Activated CD8-positive, alpha-beta memory T cell treated with anti-CD3 and anti-CD28 coated beads for 36 hours (primary cell): ENCODE measurements at regions not wholly inside any gene's neighbourhood (a gene's known extent, or its start where the extent isn't known, plus 50 kb on each side); places are given as distances from the start of the nearest gene placed in this dataset.

Experiments used
- CTCF ChIA-PET: fragments of 350-600 bp; sonication (Branson Sonifier 250); formaldehyde crosslinking; loops from one replicate; lab custom pipeline; 2021; ENCODE audit warnings: antibody characterized with exemption; lab: Charles Lee
- POLR2A ChIA-PET: fragments of 350-600 bp; sonication (Branson Sonifier 250); formaldehyde crosslinking; loops from one replicate; lab custom pipeline; 2021; ENCODE audit warnings: antibody characterized with exemption; lab: Charles Lee

- ChIA-PET CTCF (no interaction called here), POLR2A (no interaction called here)
These were observed 91.8 kb downstream of the FAM76B start for GRCh38 chr11:95697614-95698408.

GRCh38 chr11:95695181-95695580 lies 94.4 kb downstream of the FAM76B start:
- CTCF ChIA-PET = interaction anchor here (1.0 to 1.1 kb wide), 3 partner anchors 8 to 171 kb away, joined by 3 read pairs; no protein-coding TSS in a partner anchor
- POLR2A ChIA-PET = no interaction called here

GRCh38 chr11:95693298-95693697 lies 96.3 kb downstream of the FAM76B start:
- ChIA-PET CTCF (interaction anchor here (1.5 kb wide), 1 partner anchor 98 kb away, joined by 5 read pairs; no protein-coding TSS in a partner anchor), POLR2A (no interaction called here)

- ChIA-PET CTCF (interaction anchor here (1.0 to 1.5 kb wide), 2 partner anchors 13 to 98 kb away, joined by 3 to 5 read pairs; no protein-coding TSS in a partner anchor), POLR2A (no interaction called here)
These were observed 96.9 kb downstream of the FAM76B start for GRCh38 chr11:95692526-95693260.

GRCh38 chr11:95690100-95690499 lies 99.5 kb downstream of the FAM76B start:
- ChIA-PET POLR2A (no interaction called here), CTCF (interaction anchor here (1.0 kb wide), 1 partner anchor 15 kb away, joined by 3 read pairs; no protein-coding TSS in a partner anchor)

GRCh38 chr11:95688501-95689222 lies 100.9 kb downstream of the FAM76B start:
- POLR2A ChIA-PET = no interaction called here

GRCh38 chr11:95688015-95688414 lies 101.6 kb downstream of the FAM76B start:
- ChIA-PET POLR2A (no interaction called here), CTCF (no interaction called here)

More at GRCh38 chr11:95688501-95689222, 100.9 kb downstream of the FAM76B start:
- CTCF ChIA-PET = no interaction called here

- ChIA-PET POLR2A (no interaction called here), CTCF (no interaction called here)
These were observed 103.3 kb downstream of the FAM76B start for GRCh38 chr11:95686265-95686664.

- POLR2A ChIA-PET = no interaction called here
These were observed 104.9 kb downstream of the FAM76B start for GRCh38 chr11:95684701-95685100.

GRCh38 chr11:95684170-95684569 lies 105.4 kb downstream of the FAM76B start:
- POLR2A ChIA-PET = no interaction called here

More at GRCh38 chr11:95684701-95685100, 104.9 kb downstream of the FAM76B start:
- CTCF ChIA-PET = no interaction called here

GRCh38 chr11:95682552-95682951 lies 107.0 kb downstream of the FAM76B start:
- ChIA-PET CTCF (no interaction called here), POLR2A (no interaction called here)

More at GRCh38 chr11:95684170-95684569, 105.4 kb downstream of the FAM76B start:
- CTCF ChIA-PET = no interaction called here

GRCh38 chr11:95680169-95680929 lies 109.2 kb downstream of the FAM76B start:
- ChIA-PET POLR2A (interaction anchor here (0.6 kb wide), 1 partner anchor 135 kb away, joined by 3 read pairs; no protein-coding TSS in a partner anchor), CTCF (interaction anchor here (0.8 kb wide), 1 partner anchor 25 kb away, joined by 4 read pairs; no protein-coding TSS in a partner anchor)

- CTCF ChIA-PET = no interaction called here
- POLR2A ChIA-PET = no interaction called here
These were observed 110.6 kb downstream of the FAM76B start for GRCh38 chr11:95678988-95679387.

GRCh38 chr11:95676308-95676707 lies 113.3 kb downstream of the FAM76B start:
- ChIA-PET CTCF (no interaction called here), POLR2A (no interaction called here)

GRCh38 chr11:95675585-95675984 lies 114.0 kb downstream of the FAM76B start:
- POLR2A ChIA-PET = no interaction called here
- CTCF ChIA-PET = no interaction called here

- POLR2A ChIA-PET = no interaction called here
- CTCF ChIA-PET = no interaction called here
These were observed 114.8 kb downstream of the FAM76B start for GRCh38 chr11:95674657-95675358.

- ChIA-PET POLR2A (no interaction called here), CTCF (no interaction called here)
These were observed 117.8 kb downstream of the FAM76B start for GRCh38 chr11:95671768-95672167.

- POLR2A ChIA-PET = no interaction called here
- CTCF ChIA-PET = no interaction called here
These were observed 121.5 kb downstream of the FAM76B start for GRCh38 chr11:95668131-95668530.
